HK-2 (cell line): ENCODE measurements at regions not wholly inside any gene's neighbourhood (a gene's known extent, or its start where the extent isn't known, plus 50 kb on each side); places are given as distances from the start of the nearest gene placed in this dataset.
"Not testable (repeated sequence)": the region's sequence is repeated elsewhere in the genome, so short reads cannot be mapped to it uniquely, and the experiment has no call there.

Experiments used
- DNase-seq: peaks from one replicate; pipeline ENCODE4 v3.0.0-alpha.2; 2018; ENCODE audit not compliant: unreplicated experiment

GRCh38 chr18:6570581-6571238 is 156.0 kb upstream of the L3MBTL4 start:
- no peak for DNase-seq

GRCh38 chr18:6571239-6571602 is 156.5 kb upstream of the L3MBTL4 start:
- no peak for DNase-seq

DNA sequence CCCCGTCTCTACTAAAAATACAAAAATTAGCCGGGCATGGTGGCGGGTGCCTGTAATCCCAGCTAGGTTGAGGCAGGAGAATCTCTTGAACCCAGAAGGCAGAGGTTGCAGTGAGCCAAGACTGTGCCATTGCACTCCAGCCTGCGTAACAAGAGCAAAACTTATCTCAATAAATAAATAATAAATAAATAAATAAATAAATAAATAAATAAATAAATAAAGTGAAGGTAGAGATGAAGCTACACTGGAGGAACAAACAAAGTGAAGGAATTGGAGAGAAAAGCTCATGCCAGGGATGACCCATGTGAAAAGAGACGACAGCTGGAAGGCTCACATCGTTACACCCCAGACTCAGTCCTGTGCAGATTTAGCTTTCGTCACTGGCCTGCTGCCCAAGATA is 157.3 kb upstream of the ARHGAP28 start:
- not testable (repeated sequence) for DNase-seq

DNA sequence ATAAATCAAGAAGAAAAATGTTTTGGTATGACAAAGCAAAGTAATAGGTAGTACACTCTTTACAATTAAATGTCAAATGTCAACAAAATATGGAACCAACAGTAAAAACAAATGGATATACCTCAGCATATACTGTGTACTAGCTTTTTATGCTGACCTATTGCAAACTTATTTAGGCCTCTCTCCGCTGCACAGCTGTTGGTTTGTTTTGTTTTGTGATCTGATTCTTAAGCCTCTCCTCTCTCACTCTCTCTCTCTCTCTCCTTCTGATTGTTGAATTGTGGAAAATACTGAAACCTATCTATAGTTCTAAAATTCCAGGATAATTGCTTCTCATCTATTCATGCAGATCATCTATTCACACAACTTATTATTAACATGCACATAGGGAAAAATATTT is 154.9 kb upstream of the ARHGAP28 start:
- no peak for DNase-seq

- no peak for DNase-seq
Measured at GRCh38 chr18:6575908-6576307, 153.6 kb upstream of the ARHGAP28 start.

DNA sequence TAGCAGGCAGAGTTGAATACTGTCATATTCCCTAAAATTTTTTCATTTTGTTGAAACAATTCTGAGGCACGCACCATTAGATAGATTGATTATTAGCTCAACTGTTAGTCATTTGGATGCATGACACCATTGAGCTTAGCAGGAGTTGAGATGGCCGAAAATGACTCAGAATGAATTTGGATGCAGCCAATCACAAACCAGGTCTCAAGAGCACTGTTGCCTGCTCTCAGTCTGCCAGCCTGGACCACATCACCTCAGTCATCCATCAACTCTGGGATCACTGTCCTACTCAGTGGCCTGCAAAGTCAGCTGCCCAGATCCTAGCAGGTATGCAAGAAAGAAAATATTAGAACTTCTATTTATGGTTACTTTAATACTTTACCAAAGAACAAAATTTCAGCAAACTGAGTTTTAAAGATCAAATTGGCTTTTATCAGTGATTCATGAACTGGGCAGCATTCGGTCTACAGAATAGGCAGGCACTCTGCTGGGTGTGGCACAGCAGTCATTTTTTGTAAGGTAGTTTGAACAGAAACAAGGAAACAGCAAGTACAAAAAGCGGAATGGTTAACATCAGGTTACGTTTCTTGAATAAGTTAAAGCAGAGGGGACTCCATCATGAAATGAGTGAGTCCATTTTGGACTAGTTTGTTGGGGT is 152.7 kb upstream of the ARHGAP28 start:
- peak; percentile 22 for DNase-seq

DNA sequence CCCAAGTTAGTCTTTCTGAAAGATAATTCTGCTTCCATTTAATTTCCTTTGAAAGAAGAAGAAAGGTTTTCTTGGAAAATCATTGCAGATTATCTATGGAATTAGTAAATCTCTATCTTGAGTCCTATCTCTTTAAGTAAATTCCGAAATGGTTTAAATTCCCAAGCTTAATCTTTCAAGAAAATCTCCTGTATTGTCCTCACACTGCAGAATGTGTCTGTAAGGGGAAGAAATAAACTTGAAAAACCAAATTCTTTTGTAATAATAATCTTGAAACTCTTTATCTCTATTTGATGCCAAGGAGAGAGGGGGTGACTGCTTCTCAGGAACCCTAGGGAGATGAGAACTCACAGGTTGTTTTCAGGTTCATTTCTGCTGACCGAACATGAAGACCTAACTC is 150.8 kb upstream of the ARHGAP28 start:
- DNase-seq = no peak

DNA sequence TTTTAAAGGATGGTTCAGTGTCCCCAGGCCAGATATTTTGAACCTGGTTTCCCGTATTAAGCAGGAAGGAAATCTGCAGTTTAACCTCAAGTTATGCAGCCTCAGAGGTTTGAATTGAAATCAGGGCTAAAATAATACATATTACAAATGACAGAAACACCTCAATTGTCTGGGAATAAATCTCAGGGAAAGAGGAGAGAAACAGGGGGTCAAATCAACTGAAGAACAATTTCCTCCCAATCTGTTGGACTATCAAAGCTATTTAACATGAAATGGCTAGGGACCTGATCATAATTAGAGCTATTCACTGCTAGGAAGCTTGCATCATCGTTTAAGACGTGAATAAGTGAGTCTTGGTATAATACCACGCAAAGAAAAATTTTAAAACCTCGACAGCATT is 150.0 kb upstream of the ARHGAP28 start:
- DNase-seq = no peak

- no peak for DNase-seq
Measured at GRCh38 chr18:6580401-6580800, 149.1 kb upstream of the ARHGAP28 start.

DNA sequence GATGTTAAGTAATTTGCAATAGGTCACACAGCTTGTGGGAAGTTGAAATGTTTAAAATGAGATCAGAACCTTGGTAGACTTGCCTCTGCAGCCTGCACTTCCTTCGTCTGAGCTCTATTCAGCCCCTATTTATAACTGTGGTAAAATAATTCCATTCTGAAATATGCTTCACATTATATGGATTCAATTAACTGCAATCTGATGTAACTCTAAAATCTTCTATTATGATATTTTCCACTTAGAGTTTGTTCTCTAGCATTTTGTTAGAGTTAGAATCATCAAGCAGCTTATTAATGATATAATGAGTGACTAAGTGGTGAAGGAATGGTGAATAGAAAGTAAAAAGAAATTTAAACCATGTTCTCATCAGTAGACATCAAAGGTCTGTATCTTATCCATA is 139.6 kb upstream of the ARHGAP28 start:
- DNase-seq = no peak

GRCh38 chr18:6590326-6590725 is 139.2 kb upstream of the ARHGAP28 start:
- no peak for DNase-seq

DNA sequence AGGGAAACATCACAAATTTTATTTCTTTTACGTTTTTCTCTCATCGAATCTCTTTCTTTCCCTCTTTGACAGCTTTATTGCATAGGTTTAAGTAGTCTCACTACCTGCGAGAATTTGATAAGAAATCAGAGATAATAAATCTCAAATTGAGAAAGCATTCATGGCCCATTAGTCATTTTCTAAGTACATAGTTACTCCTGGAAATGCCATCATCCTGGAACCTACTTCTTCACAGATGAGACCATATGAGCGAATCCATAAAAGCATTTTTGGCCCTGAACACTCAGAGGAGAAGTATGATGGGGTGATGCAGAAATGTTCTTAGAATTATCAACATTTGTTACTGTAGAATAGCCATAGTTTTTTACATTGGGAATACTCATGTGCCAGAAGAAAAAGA is 138.0 kb upstream of the ARHGAP28 start:
- no peak for DNase-seq

GRCh38 chr18:6592522-6592921 is 137.0 kb upstream of the ARHGAP28 start:
- no peak for DNase-seq

DNA sequence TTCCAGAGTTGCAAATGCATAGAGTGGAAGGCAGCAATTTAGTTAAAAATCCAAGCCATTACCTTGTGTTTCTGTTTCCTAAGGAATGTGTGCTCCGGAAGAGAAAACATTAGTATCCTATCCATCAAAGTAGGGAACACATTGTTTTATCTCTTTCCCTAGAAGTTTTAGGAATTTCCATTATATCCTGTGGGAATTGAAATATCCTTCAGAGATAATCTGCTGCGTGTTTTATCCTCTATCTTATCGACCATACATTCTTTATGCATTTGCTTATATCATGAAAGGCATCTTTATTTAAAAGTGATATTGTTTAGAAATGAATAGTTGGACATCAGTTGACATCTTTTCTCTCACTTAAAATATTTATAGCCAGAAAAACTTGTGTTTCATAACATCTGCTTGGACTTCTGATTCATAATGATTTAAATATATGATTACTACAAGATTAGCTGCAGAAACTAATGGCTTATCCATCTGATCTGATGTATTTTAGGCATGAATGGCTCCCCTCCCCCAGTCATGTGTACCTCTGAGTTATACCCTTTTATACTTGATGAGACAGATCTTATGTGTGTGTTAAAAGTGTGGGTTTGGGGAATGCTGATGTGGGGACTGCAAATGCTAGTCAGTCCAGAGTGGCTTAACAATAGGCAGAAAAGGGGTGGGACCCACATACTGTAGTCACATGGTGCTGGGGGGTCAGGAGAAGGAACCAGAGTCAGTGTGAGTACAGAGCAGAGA is 136.2 kb upstream of the ARHGAP28 start:
- no peak for DNase-seq

DNA sequence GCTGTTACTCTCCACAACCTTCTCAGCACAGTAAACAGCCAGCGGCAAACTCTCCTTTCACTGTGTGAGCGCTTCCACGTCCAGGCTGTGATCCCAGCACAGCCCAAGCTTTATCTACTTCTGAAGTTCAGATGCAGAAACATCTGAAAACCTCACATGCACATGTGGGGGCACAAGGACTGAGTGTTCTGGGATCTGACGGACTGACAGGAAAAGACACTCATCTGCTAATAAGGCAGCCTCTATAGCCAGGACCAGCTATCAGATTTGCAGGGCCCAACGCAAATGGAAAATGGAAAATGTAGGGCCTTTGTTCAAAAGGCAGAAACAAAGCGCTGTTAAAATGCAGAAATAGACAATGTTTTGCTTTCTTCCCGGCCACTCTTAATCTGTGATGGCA is 133.8 kb upstream of the ARHGAP28 start:
- DNase-seq = no peak

DNA sequence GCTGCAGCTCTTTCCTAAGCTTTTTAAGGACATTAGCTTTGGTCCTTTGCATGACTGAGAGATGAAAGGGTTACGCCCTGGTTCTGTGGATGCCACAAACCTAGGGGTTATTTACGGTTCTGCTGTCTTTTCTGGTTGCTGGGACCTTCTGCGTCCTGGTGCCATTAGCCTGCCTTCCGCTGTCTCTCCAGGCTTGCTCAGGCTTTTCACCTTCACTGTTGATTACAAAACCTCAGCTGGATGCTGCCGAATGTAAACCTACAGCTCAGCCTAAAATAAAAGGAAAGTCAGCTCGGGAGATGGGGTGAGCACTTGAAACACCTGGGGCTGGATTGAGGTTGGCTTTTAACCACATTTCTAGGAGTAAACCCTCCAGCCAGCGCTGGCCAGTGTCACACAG is 130.9 kb upstream of the ARHGAP28 start:
- no peak for DNase-seq

DNA sequence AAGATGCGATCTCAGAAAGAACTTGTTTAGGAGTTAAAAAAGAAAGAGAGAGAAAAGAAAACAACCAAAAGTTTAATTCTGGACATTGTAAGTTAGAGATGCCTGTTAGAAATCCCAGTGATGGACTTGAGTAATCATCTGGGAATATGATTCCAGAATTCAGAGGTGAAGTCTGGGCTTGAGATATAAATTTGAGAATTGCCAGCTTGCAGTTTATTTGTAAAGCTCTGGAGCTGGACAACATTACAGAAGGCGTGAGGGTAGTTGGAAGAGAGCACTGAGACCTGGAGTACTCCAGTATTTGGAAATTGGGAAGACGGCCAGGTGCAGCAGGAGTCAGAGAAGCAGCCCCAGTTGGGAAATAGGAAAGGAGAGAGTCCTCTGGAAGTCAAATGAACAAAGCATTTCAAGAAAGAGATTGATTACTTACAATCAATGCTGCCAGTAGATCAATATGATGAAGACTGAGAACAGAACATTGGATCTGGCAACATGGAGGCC is 128.8 kb upstream of the ARHGAP28 start:
- no peak for DNase-seq

DNA sequence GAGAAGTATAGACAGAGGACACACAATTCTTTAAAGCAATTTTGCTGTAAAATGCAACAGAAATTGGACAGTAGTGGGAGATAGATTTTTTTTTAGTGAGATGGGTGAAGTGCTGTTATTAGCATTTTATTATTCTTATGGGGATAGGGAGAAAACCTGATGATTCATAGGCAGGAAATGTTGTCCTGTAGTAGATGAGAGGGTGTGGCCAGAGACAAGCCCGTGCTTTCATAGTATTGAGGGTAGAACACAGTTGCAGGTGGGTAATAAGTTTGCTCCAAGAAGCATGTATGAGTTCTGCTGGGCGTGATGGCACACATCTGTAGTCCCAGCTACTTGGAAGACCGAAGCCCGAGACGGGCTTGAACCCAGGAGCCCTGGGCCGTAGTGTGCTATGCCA is 128.3 kb upstream of the ARHGAP28 start:
- no peak for DNase-seq

DNA sequence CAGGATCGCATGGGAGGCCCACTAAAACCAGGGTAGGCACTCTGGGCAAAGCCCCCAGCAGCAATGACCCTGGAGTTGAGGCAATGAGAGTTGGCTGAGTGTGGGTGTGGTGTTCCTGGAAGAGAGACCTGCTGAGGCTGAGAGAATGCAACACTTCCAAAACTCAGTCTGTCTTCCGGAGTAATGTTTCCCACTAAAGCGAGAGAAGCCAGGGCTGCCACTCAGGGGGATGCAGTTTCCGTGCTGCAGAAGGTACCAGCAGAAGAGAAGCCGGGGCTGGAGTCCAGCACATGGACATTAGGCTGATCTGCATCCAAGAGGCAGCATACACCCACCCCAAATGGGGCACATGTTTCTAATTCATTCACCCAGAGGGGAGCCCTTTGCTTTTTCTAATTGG is 127.2 kb upstream of the ARHGAP28 start:
- DNase-seq = no peak

DNA sequence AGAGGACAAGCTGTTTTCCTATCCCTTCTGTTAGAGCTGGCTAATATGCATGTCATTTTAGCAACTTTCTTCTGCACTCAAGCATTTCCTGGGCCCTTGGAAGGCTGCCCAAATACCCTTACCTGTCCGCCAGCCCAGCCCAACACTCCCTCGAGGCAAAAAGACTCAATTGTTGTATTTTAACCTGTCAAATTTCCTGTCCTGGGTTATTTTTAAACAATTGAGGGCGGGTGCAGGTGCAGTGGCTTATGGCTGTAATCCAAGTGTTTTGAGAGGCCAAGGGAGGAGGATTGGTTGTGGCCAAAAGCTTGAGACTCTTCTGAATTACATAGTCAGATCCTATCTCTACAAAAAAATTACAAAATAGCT is 125.0 kb upstream of the ARHGAP28 start:
- DNase-seq = no peak

- DNase-seq = no peak
Measured at GRCh38 chr18:6605115-6605869, 124.2 kb upstream of the ARHGAP28 start.

GRCh38 chr18:6606411-6607085 is 123.0 kb upstream of the ARHGAP28 start:
- DNase-seq = no peak
